Loucy (cell line): ENCODE measurements at regions not wholly inside any gene's neighbourhood (a gene's known extent, or its start where the extent isn't known, plus 50 kb on each side); places are given as distances from the start of the nearest gene placed in this dataset.

Source experiments
- H2AFZ ChIP-seq: fragments of 200-600 bp; sonication (generic); 2 replicates; pipeline ENCODE4 v1.6.0; 2016; ENCODE audit warnings: antibody characterized with exemption, mild to moderate bottlenecking, low read length, moderate library complexity
- H3F3A ChIP-seq: fragments of 200-600 bp; 2 replicates; pipeline ENCODE4 v1.6.0; 2016; ENCODE audit warnings: antibody characterized with exemption, low read depth, mild to moderate bottlenecking
- H3K27me3 ChIP-seq: fragments of 200-600 bp; sonication (generic); 2 replicates; pipeline ENCODE4 v1.6.1; 2014; ENCODE audit warnings: low read length, mild to moderate bottlenecking; ENCODE audit not compliant: insufficient read depth, poor library complexity, severe bottlenecking
- H3K36me3 ChIP-seq: fragments of 200-600 bp; sonication (generic); 2 replicates; pipeline ENCODE4 v1.6.1; 2016; ENCODE audit warnings: low read length; ENCODE audit not compliant: insufficient read depth
- H3K4me1 ChIP-seq: fragments of 200-600 bp; sonication (generic); 2 replicates; pipeline ENCODE4 v1.5.1; 2014; ENCODE audit warnings: low read length, mild to moderate bottlenecking; ENCODE audit not compliant: insufficient read depth, poor library complexity, severe bottlenecking
- H3K4me2 ChIP-seq: fragments of 200-600 bp; sonication (generic); 2 replicates; pipeline ENCODE4 v1.6.0; 2014; ENCODE audit warnings: antibody characterized with exemption, low read length, low read depth, mild to moderate bottlenecking; ENCODE audit not compliant: poor library complexity, severe bottlenecking
- H3K4me3 ChIP-seq: fragments of 200-600 bp; sonication (generic); 2 replicates; pipeline ENCODE4 v1.5.1; 2014; ENCODE audit warnings: low read length, mild to moderate bottlenecking, mixed read lengths; ENCODE audit not compliant: poor library complexity, severe bottlenecking
- H3K79me2 ChIP-seq: fragments of 200-600 bp; sonication (generic); 2 replicates; pipeline ENCODE4 v1.6.1; 2014; ENCODE audit warnings: low read length; ENCODE audit not compliant: insufficient read depth
- H3K9ac ChIP-seq: fragments of 200-600 bp; sonication (generic); 2 replicates; pipeline ENCODE4 v1.6.0; 2014; ENCODE audit warnings: mild to moderate bottlenecking, low read depth, low read length, moderate library complexity; ENCODE audit not compliant: poor library complexity, severe bottlenecking
- H3K9me2 ChIP-seq: fragments of 200-600 bp; sonication (generic); replicated peaks from 2 replicates; pipeline ENCODE4 v1.6.1; 2016; ENCODE audit warnings: low read depth, low read length, mixed read lengths
- H3K9me3 ChIP-seq: fragments of 200-600 bp; sonication (generic); 2 replicates; pipeline ENCODE4 v1.6.1; 2014; ENCODE audit warnings: mild to moderate bottlenecking, antibody characterized with exemption, low read length, low read depth; ENCODE audit not compliant: insufficient read depth
- H4K20me1 ChIP-seq: fragments of 200-600 bp; sonication (generic); 2 replicates; pipeline ENCODE4 v1.6.0; 2014; ENCODE audit warnings: antibody characterized with exemption, low read length, mild to moderate bottlenecking; ENCODE audit not compliant: insufficient read depth, poor library complexity, severe bottlenecking
- EZH2phosphoT487 ChIP-seq: fragments of 200-600 bp; IDR thresholded peaks from 2 replicates; pipeline ENCODE4 v1.6.1; 2018; ENCODE audit warnings: antibody characterized with exemption, mild to moderate bottlenecking, moderate library complexity, borderline replicate concordance
- TF ChIP-seq, protein P1 (sequence below): fragments of 200-600 bp; sonication (generic); conservative IDR thresholded peaks from 2 replicates; pipeline ENCODE4 v1.5.1; 2014; ENCODE audit warnings: mild to moderate bottlenecking, antibody characterized with exemption, low read length

DNA sequence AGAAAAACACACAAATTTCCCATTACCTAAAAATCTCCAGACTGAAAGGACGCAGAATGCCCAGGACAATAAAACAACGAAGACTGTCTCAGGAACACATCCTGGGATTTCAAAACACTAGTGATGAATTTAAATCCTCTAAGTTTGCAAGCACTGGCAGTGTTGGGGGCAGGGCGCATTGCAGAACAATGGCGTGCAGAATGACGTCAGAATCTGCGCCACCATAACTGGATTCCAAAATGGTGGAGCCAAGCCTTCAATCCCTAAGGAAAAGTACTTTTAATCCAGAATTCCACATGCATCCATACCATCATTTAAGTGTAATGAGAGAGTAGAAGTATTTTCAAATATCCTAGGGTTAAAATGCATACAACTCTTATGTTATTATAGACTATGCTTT lies 679.1 kb downstream of the TRIML1 start:
- H3K9me2 ChIP-seq = no peaks in the 10 kb centered on the region
- no peaks in the 10 kb centered on the region for H3K36me3 ChIP-seq
- no peak overlapping the region for H3K4me2 ChIP-seq
- no peak overlapping the region for H3K9ac ChIP-seq
- H3K4me1 ChIP-seq = no peaks in the 10 kb centered on the region
- no peaks in the 10 kb centered on the region for H3K27me3 ChIP-seq
- H3K79me2 ChIP-seq = no peaks in the 10 kb centered on the region
- no peaks in the 10 kb centered on the region for H3F3A ChIP-seq
- H3K9me3 ChIP-seq = no peaks in the 10 kb centered on the region; the same call in 1 of the 2 replicates
- no peak overlapping the region for H2AFZ ChIP-seq
- no peaks in the 10 kb centered on the region for H4K20me1 ChIP-seq
- TF ChIP-seq, protein P1, sequence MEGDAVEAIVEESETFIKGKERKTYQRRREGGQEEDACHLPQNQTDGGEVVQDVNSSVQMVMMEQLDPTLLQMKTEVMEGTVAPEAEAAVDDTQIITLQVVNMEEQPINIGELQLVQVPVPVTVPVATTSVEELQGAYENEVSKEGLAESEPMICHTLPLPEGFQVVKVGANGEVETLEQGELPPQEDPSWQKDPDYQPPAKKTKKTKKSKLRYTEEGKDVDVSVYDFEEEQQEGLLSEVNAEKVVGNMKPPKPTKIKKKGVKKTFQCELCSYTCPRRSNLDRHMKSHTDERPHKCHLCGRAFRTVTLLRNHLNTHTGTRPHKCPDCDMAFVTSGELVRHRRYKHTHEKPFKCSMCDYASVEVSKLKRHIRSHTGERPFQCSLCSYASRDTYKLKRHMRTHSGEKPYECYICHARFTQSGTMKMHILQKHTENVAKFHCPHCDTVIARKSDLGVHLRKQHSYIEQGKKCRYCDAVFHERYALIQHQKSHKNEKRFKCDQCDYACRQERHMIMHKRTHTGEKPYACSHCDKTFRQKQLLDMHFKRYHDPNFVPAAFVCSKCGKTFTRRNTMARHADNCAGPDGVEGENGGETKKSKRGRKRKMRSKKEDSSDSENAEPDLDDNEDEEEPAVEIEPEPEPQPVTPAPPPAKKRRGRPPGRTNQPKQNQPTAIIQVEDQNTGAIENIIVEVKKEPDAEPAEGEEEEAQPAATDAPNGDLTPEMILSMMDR = no peak
- H3K4me3 ChIP-seq = no peak overlapping the region

DNA sequence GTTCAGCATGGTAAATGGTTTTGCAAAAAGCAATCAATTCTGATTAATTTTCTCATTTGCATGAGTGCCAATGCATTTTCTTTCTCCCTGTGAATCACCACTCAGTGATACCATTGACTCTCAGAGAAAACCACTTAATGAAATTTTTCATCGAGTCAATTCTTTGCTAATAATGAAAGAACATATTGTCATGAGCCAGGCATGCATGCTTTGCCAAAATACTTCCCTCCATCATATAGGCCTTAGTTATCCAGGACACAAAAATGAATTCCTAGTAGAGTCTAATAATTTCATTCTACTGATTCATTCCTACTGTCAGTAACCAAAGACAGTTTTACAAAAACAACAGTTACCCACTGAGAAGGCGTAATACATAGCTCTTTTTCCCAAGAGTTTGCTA lies 680.0 kb downstream of the TRIML1 start:
- H3K9me2 ChIP-seq = no peaks in the 10 kb centered on the region
- H3K9ac ChIP-seq = no peak overlapping the region
- H3K9me3 ChIP-seq = no peaks in the 10 kb centered on the region; the same call in 1 of the 2 replicates
- H3K36me3 ChIP-seq = no peaks in the 10 kb centered on the region
- H3F3A ChIP-seq = no peaks in the 10 kb centered on the region
- no peak for TF ChIP-seq EZH2phosphoT487
- TF ChIP-seq, protein P1 = no peak
- no peaks in the 10 kb centered on the region for H3K27me3 ChIP-seq
- H3K4me1 ChIP-seq = no peaks in the 10 kb centered on the region
- no peak overlapping the region for H2AFZ ChIP-seq
- H4K20me1 ChIP-seq = no peaks in the 10 kb centered on the region
- H3K4me2 ChIP-seq = no peak overlapping the region
- no peaks in the 10 kb centered on the region for H3K79me2 ChIP-seq
- no peak overlapping the region for H3K4me3 ChIP-seq

DNA sequence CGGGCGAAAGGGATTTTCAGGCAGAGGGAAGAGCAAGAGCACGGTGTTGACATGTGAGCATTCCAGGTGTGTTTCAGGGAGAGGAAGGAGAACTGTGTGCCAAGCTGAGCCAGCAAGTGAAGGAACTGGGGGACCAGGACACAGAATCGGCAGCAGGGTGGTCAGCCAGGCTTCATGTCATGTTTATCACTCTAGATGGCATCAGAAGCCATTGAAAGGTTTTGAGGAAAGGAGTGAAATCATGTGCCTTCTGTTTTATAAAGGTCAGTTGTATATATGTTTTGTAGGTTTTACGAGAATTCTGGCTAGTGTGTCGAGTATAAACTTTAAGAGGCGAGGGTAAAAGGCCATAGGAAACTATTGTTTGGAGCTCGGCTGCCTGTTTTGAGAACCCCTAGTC lies 682.3 kb downstream of the TRIML1 start:
- TF ChIP-seq, protein P1 = no peak
- no peak for TF ChIP-seq EZH2phosphoT487
- H3K9ac ChIP-seq = no peak overlapping the region
- H3F3A ChIP-seq = no peaks in the 10 kb centered on the region
- H3K4me2 ChIP-seq = no peak overlapping the region
- no peak overlapping the region for H2AFZ ChIP-seq
- H3K79me2 ChIP-seq = no peaks in the 10 kb centered on the region
- no peaks in the 10 kb centered on the region for H4K20me1 ChIP-seq
- H3K4me1 ChIP-seq = no peaks in the 10 kb centered on the region
- H3K36me3 ChIP-seq = no peaks in the 10 kb centered on the region
- no peaks in the 10 kb centered on the region; the same call in 1 of the 2 replicates for H3K9me3 ChIP-seq
- H3K9me2 ChIP-seq = no peaks in the 10 kb centered on the region
- H3K27me3 ChIP-seq = no peaks in the 10 kb centered on the region
- H3K4me3 ChIP-seq = no peak overlapping the region
